Hepatocyte (in vitro differentiated cells): ENCODE measurements at regions not wholly inside any gene's neighbourhood (a gene's known extent, or its start where the extent isn't known, plus 50 kb on each side); places are given as distances from the start of the nearest gene placed in this dataset.

Experiments used
- DNase-seq: peaks from one replicate; pipeline ENCODE4 v3.0.0-alpha.2; 2016; ENCODE audit warnings: low spot score
- H2AFZ ChIP-seq: fragments of 200-600 bp; sonication (generic); 2 replicates; pipeline ENCODE4 v1.6.0; 2016; ENCODE audit warnings: antibody characterized with exemption, mild to moderate bottlenecking
- H3K27ac ChIP-seq: fragments of 200-600 bp; sonication (generic); 2 replicates; pipeline ENCODE4 v1.5.1; 2016; ENCODE audit warnings: mild to moderate bottlenecking
- H3K27me3 ChIP-seq: fragments of 200-600 bp; sonication (generic); 2 replicates; pipeline ENCODE4 v1.6.1; 2016
- H3K36me3 ChIP-seq: fragments of 200-600 bp; sonication (generic); replicated peaks from 2 replicates; pipeline ENCODE4 v1.5.1; 2016; ENCODE audit warnings: low read depth; ENCODE audit not compliant: insufficient read depth
- H3K4me1 ChIP-seq: fragments of 200-600 bp; sonication (generic); 2 replicates; pipeline ENCODE4 v1.5.1; 2016; ENCODE audit warnings: mild to moderate bottlenecking, moderate library complexity; ENCODE audit not compliant: insufficient read depth
- H3K4me2 ChIP-seq: fragments of 200-600 bp; sonication (generic); 2 replicates; pipeline ENCODE4 v1.6.0; 2016
- H3K4me3 ChIP-seq: fragments of 200-600 bp; sonication (generic); 2 replicates; pipeline ENCODE4 v1.5.1; 2016; ENCODE audit warnings: mild to moderate bottlenecking
- H3K79me2 ChIP-seq: fragments of 200-600 bp; sonication (generic); 2 replicates; pipeline ENCODE4 v1.6.0; 2017; ENCODE audit warnings: mild to moderate bottlenecking
- H3K9me2 ChIP-seq: fragments of 200-600 bp; sonication (generic); replicated peaks from 2 replicates; pipeline ENCODE4 v1.6.0; 2017; ENCODE audit warnings: mild to moderate bottlenecking; ENCODE audit not compliant: insufficient read depth
- H3K9me3 ChIP-seq: fragments of 200-600 bp; sonication (generic); 2 replicates; pipeline ENCODE4 v1.5.1; 2016; ENCODE audit warnings: low read depth, mild to moderate bottlenecking
- H4K20me1 ChIP-seq: fragments of 200-600 bp; sonication (generic); 2 replicates; pipeline ENCODE4 v1.6.0; 2016; ENCODE audit warnings: mild to moderate bottlenecking; ENCODE audit not compliant: insufficient read depth, poor library complexity, severe bottlenecking
- CTCF ChIP-seq: fragments of 200-600 bp; sonication (generic); IDR thresholded peaks from 2 replicates; pipeline ENCODE4 v1.5.1; 2016; ENCODE audit warnings: antibody characterized with exemption, mild to moderate bottlenecking; ENCODE audit not compliant: poor library complexity
- EZH2 ChIP-seq: fragments of 200-600 bp; sonication (generic); IDR thresholded peaks from 2 replicates; pipeline ENCODE4 v1.6.1; 2016; ENCODE audit warnings: antibody characterized with exemption, mild to moderate bottlenecking, borderline replicate concordance
- EZH2phosphoT487 ChIP-seq: fragments of 200-600 bp; sonication (generic); IDR thresholded peaks from one replicate; pipeline ENCODE4 v1.6.1; 2018; ENCODE audit warnings: antibody characterized with exemption, mild to moderate bottlenecking, low read depth, moderate library complexity; ENCODE audit not compliant: unreplicated experiment, severe bottlenecking
- WGBS: methylation state at CpG from one replicate; pipeline ENCODE4 v1.1.6; 2016; ENCODE audit warnings: low lambda C conversion rate; ENCODE audit errors: missing lambda C conversion rate; 5-methylcytosine and 5-hydroxymethylcytosine counted together

GRCh38 chr17:63099425-63099824, 133.4 kb downstream of the TANC2 start:
- Histone ChIP-seq H3K79me2 (peaks cover 5% of the 10 kb centered on the region), H4K20me1 (no peaks in the 10 kb centered on the region)
- WGBS, result 86% methylated on average over 1 of the region's 1 CpG

GRCh38 chr17:63102034-63102433, 136.0 kb downstream of the TANC2 start:
- Histone ChIP-seq H3K27ac (no peak overlapping the region), H2AFZ (no peak overlapping the region), H3K79me2 (peaks cover under 1% of the 10 kb centered on the region), H3K4me3 (no peak overlapping the region), H3K4me2 (no peak overlapping the region), H3K9me2 (no peaks in the 10 kb centered on the region), H3K4me1 (no peaks in the 10 kb centered on the region), H3K36me3 (no peaks in the 10 kb centered on the region), H3K27me3 (no peaks in the 10 kb centered on the region), H3K9me3 (no peaks in the 10 kb centered on the region), H4K20me1 (no peaks in the 10 kb centered on the region)
- TF ChIP-seq EZH2phosphoT487 (no peak), CTCF (no peak), EZH2 (no peak)
- 98% methylated on average over 4 of the region's 4 CpGs for WGBS
- no peak for DNase-seq

More at GRCh38 chr17:63099425-63099824, 133.4 kb downstream of the TANC2 start:
- TF ChIP-seq EZH2 (no peak), EZH2phosphoT487 (no peak), CTCF (no peak)
- DNase-seq, result no peak
- no peak overlapping the region for H3K27ac ChIP-seq
- no peak overlapping the region for H3K4me2 ChIP-seq
- H3K36me3 ChIP-seq, result no peaks in the 10 kb centered on the region
- no peaks in the 10 kb centered on the region for H3K4me1 ChIP-seq
- H3K4me3 ChIP-seq, result no peak overlapping the region
- no peaks in the 10 kb centered on the region for H3K27me3 ChIP-seq
- no peaks in the 10 kb centered on the region for H3K9me3 ChIP-seq
- H2AFZ ChIP-seq, result no peak overlapping the region
- no peaks in the 10 kb centered on the region for H3K9me2 ChIP-seq

GRCh38 chr17:63106050-63106449, 140.0 kb downstream of the TANC2 start:
- no peaks in the 10 kb centered on the region for H4K20me1 ChIP-seq

More at GRCh38 chr17:63106050-63106449, 140.0 kb downstream of the TANC2 start:
- no peak for DNase-seq
- H3K9me2 ChIP-seq, result no peaks in the 10 kb centered on the region
- no peaks in the 10 kb centered on the region for H3K36me3 ChIP-seq
- H3K4me1 ChIP-seq, result no peaks in the 10 kb centered on the region
- H3K79me2 ChIP-seq, result no peaks in the 10 kb centered on the region
- no peak for TF ChIP-seq EZH2
- no peak for TF ChIP-seq CTCF
- no peak for TF ChIP-seq EZH2phosphoT487
- H2AFZ ChIP-seq, result no peak overlapping the region
- no peaks in the 10 kb centered on the region for H3K9me3 ChIP-seq
- no peak overlapping the region for H3K27ac ChIP-seq
- no peak overlapping the region for H3K4me2 ChIP-seq
- no peaks in the 10 kb centered on the region for H3K27me3 ChIP-seq
- H3K4me3 ChIP-seq, result no peak overlapping the region
- WGBS, result 78% methylated on average over 1 of the region's 1 CpG
